ENCODE measurements at regions not wholly inside any gene's neighbourhood (a gene's known extent, or its start where the extent isn't known, plus 50 kb on each side); places are given as distances from the start of the nearest gene placed in this dataset.
A peak's percentile ranks its signal among the peaks of the same experiment; 100 is the strongest.

DNA sequence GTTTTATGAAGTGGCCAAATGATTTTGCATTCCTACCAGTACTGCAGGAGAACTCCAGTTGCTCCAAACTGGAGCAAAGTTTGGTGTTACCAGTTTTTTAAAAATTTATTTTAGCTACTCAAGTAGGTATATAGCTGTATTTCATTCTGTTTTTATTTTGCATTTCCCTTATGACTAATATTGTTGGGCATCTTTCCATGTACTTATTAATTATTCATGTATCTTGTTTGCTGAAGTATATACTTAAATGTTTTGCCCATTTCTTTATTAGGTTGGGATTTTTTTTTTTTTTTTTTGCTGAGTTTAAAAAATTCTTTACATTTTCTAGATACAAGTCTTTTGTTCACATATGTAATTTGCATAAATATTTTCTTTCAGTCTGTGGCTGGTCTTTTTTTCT, 386.6 kb upstream of the DAB2 start:
- ChIA-PET POLR2A (ENCODE audit: low non-redundant PET) (no interaction called here), CTCF (no interaction called here)
- Histone ChIP-seq H3K36me3 (ENCODE audit: insufficient read depth, low read length, poor library complexity, severe bottlenecking) (no peaks in the 10 kb centered on the region), H3K4me1 (ENCODE audit: insufficient read depth, low read length, poor library complexity, severe bottlenecking) (peaks cover 5% of the 10 kb centered on the region), H3K9me3 (ENCODE audit: low read depth, low read length, poor library complexity, severe bottlenecking) (no peaks in the 10 kb centered on the region), H3K4me3 (ENCODE audit: low read depth, low read length, poor library complexity, severe bottlenecking) (no peak overlapping the region), H3K27ac (ENCODE audit: low read depth, low read length, poor library complexity, severe bottlenecking) (no peak overlapping the region), H3K27me3 (replicated peaks; ENCODE audit: insufficient read depth, low read depth, low read length, poor library complexity) (peaks cover 4% of the 10 kb centered on the region)
- no TSS peak for BruUV-seq (replicated peaks)
- TF ChIP-seq, protein P1, sequence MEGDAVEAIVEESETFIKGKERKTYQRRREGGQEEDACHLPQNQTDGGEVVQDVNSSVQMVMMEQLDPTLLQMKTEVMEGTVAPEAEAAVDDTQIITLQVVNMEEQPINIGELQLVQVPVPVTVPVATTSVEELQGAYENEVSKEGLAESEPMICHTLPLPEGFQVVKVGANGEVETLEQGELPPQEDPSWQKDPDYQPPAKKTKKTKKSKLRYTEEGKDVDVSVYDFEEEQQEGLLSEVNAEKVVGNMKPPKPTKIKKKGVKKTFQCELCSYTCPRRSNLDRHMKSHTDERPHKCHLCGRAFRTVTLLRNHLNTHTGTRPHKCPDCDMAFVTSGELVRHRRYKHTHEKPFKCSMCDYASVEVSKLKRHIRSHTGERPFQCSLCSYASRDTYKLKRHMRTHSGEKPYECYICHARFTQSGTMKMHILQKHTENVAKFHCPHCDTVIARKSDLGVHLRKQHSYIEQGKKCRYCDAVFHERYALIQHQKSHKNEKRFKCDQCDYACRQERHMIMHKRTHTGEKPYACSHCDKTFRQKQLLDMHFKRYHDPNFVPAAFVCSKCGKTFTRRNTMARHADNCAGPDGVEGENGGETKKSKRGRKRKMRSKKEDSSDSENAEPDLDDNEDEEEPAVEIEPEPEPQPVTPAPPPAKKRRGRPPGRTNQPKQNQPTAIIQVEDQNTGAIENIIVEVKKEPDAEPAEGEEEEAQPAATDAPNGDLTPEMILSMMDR (conservative IDR thresholded peaks at IDR 0.05; ENCODE audit: low read depth, low read length), result no peak
- no peak for TF ChIP-seq EZH2 (IDR thresholded peaks at IDR 0.05; ENCODE audit: borderline replicate concordance, low read depth, low read length, poor library complexity, severe bottlenecking)
- peak; percentile 36 for DNase-seq (ENCODE audit: low spot score)
- intact Hi-C loops (cut with micrococcal nuclease; ENCODE audit: unreplicated experiment), result no loop called here

DNA sequence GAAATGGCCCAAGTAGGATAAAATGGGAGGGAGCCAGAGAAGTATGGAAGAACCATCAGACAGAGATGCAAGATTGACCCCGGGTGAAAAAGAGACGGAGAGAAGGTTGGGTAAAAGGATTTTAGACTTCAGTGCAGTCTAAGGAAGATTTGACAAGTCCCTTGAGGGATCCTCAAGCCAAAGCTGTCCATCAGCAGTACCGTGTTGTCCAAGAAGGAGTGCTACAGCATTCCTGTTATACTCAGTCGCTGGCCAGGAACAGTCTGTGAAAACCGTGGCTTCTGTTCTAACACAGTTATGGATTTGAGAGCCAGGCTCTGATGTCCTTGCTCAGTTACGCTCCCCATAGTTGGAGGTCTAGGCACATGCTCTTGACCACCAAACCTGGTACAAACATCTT, 383.9 kb upstream of the DAB2 start:
- H3K4me1 ChIP-seq (ENCODE audit: insufficient read depth, low read length, poor library complexity, severe bottlenecking), result peaks cover 5% of the 10 kb centered on the region
- H3K36me3 ChIP-seq (ENCODE audit: insufficient read depth, low read length, poor library complexity, severe bottlenecking), result no peaks in the 10 kb centered on the region
- CTCF ChIA-PET, result no interaction called here
- BruUV-seq (replicated peaks), result no TSS peak
- DNase-seq (ENCODE audit: low spot score), result no peak
- POLR2A ChIA-PET (ENCODE audit: low non-redundant PET), result no interaction called here
- intact Hi-C loops (cut with micrococcal nuclease; ENCODE audit: unreplicated experiment), result no loop called here
- TF ChIP-seq, protein P1 (conservative IDR thresholded peaks at IDR 0.05; ENCODE audit: low read depth, low read length), result no peak
- TF ChIP-seq EZH2 (IDR thresholded peaks at IDR 0.05; ENCODE audit: borderline replicate concordance, low read depth, low read length, poor library complexity, severe bottlenecking), result no peak
- H3K27me3 ChIP-seq (replicated peaks; ENCODE audit: insufficient read depth, low read depth, low read length, poor library complexity), result peaks cover 4% of the 10 kb centered on the region
- H3K4me3 ChIP-seq (ENCODE audit: low read depth, low read length, poor library complexity, severe bottlenecking), result no peak overlapping the region
- no peak overlapping the region for H3K27ac ChIP-seq (ENCODE audit: low read depth, low read length, poor library complexity, severe bottlenecking)
- H3K9me3 ChIP-seq (ENCODE audit: low read depth, low read length, poor library complexity, severe bottlenecking), result no peaks in the 10 kb centered on the region

DNA sequence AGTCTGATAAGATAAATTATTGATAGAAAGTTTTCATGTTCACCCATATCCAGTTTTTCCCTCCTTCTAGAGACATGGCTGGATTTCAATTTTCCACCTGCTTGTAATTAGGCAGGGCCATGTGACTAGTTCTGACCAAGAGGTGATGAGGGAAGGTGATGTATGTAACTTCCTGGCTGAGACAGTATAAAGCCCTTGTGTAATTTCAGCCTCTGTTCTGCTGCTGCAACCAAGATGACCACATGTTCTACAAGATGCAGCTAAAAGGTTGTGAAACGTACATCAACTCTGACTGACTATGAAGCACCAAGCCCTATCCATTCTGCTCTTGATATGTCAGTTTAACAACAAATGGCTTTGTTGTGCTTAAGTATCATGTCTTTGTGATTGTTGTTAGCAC, 376.5 kb upstream of the DAB2 start:
- no TSS peak for BruUV-seq (replicated peaks)
- Histone ChIP-seq H3K27ac (ENCODE audit: low read depth, low read length, poor library complexity, severe bottlenecking) (no peak overlapping the region), H3K4me3 (ENCODE audit: low read depth, low read length, poor library complexity, severe bottlenecking) (no peak overlapping the region), H3K4me1 (ENCODE audit: insufficient read depth, low read length, poor library complexity, severe bottlenecking) (no peaks in the 10 kb centered on the region), H3K9me3 (ENCODE audit: low read depth, low read length, poor library complexity, severe bottlenecking) (no peaks in the 10 kb centered on the region), H3K36me3 (ENCODE audit: insufficient read depth, low read length, poor library complexity, severe bottlenecking) (no peaks in the 10 kb centered on the region), H3K27me3 (replicated peaks; ENCODE audit: insufficient read depth, low read depth, low read length, poor library complexity) (no peaks in the 10 kb centered on the region)
- no peak for DNase-seq (ENCODE audit: low spot score)
- TF ChIP-seq EZH2 (IDR thresholded peaks at IDR 0.05; ENCODE audit: borderline replicate concordance, low read depth, low read length, poor library complexity, severe bottlenecking), result no peak
- TF ChIP-seq, protein P1 (conservative IDR thresholded peaks at IDR 0.05; ENCODE audit: low read depth, low read length), result no peak
- POLR2A ChIA-PET (ENCODE audit: low non-redundant PET), result no interaction called here
- intact Hi-C loops (cut with micrococcal nuclease; ENCODE audit: unreplicated experiment), result no loop called here
- CTCF ChIA-PET, result no interaction called here

All from A673 (cell line).